Astrocyte (in vitro differentiated cells and primary cell): ENCODE measurements at regions not wholly inside any gene's neighbourhood (a gene's known extent, or its start where the extent isn't known, plus 50 kb on each side); places are given as distances from the start of the nearest gene placed in this dataset.

Experiments
- DNase-seq: peaks from one replicate; pipeline ENCODE4 v3.0.0-alpha.2; 2010; ENCODE audit warnings: low read depth
- FAIRE-seq: peaks from 2 replicates; lab custom pipeline; 2011; peaks lifted over from hg19 to GRCh38; lab: Jason Lieb, UNC
- H2AFZ ChIP-seq: 2 replicates; pipeline ENCODE4 v1.6.0; 2012; ENCODE audit warnings: low read depth, low read length, inconsistent platforms
- H3K27ac ChIP-seq: 2 replicates; pipeline ENCODE4 v1.5.1; 2011; ENCODE audit warnings: low read depth, low read length, inconsistent platforms
- H3K27me3 ChIP-seq: 2 replicates; pipeline ENCODE4 v1.6.0; 2011; ENCODE audit warnings: low read length, inconsistent platforms; ENCODE audit not compliant: insufficient read depth
- H3K36me3 ChIP-seq: 2 replicates; pipeline ENCODE4 v1.5.1; 2011; ENCODE audit warnings: low read length, inconsistent platforms; ENCODE audit not compliant: insufficient read depth
- H3K4me1 ChIP-seq: 2 replicates; pipeline ENCODE4 v1.5.1; 2011; ENCODE audit warnings: low read length, inconsistent platforms; ENCODE audit not compliant: insufficient read depth
- H3K4me2 ChIP-seq: 2 replicates; pipeline ENCODE4 v1.6.0; 2012; ENCODE audit warnings: low read length, inconsistent platforms
- H3K4me3 ChIP-seq: 2 replicates; pipeline ENCODE4 v1.5.1; 2011; ENCODE audit warnings: low read depth, mild to moderate bottlenecking, low read length, inconsistent platforms; ENCODE audit not compliant: insufficient read depth
- H3K79me2 ChIP-seq: 2 replicates; pipeline ENCODE4 v1.6.0; 2012; ENCODE audit warnings: mild to moderate bottlenecking, low read length, inconsistent platforms; ENCODE audit not compliant: insufficient read depth
- H3K9ac ChIP-seq: 2 replicates; pipeline ENCODE4 v1.6.0; 2012; ENCODE audit warnings: mild to moderate bottlenecking, low read length, inconsistent platforms
- H3K9me3 ChIP-seq: 2 replicates; pipeline ENCODE4 v1.5.1; 2012; ENCODE audit warnings: low read depth, mild to moderate bottlenecking, low read length, inconsistent platforms; ENCODE audit not compliant: insufficient read depth
- H4K20me1 ChIP-seq: 2 replicates; pipeline ENCODE4 v1.6.0; 2012; ENCODE audit warnings: low read length, inconsistent platforms; ENCODE audit not compliant: insufficient read depth
- H3K27ac Mint-ChIP-seq: one replicate; pipeline ENCODE4 v1.8.0; 2021; ENCODE audit warnings: mild to moderate bottlenecking, mixed read lengths; ENCODE audit not compliant: unreplicated experiment
- H3K27me3 Mint-ChIP-seq: one replicate; pipeline ENCODE4 v1.8.0; 2021; ENCODE audit warnings: low read depth, mixed read lengths; ENCODE audit not compliant: unreplicated experiment
- H3K36me3 Mint-ChIP-seq: one replicate; pipeline ENCODE4 v1.8.0; 2021; ENCODE audit warnings: low read depth, mixed read lengths; ENCODE audit not compliant: unreplicated experiment
- H3K4me1 Mint-ChIP-seq: one replicate; pipeline ENCODE4 v1.8.0; 2021; ENCODE audit warnings: low read depth, mixed read lengths; ENCODE audit not compliant: unreplicated experiment
- H3K4me3 Mint-ChIP-seq: one replicate; pipeline ENCODE4 v1.8.0; 2021; ENCODE audit warnings: mild to moderate bottlenecking, moderate library complexity, mixed read lengths; ENCODE audit not compliant: unreplicated experiment
- H3K9me3 Mint-ChIP-seq: one replicate; pipeline ENCODE4 v1.8.0; 2021; ENCODE audit warnings: mild to moderate bottlenecking, mixed read lengths; ENCODE audit not compliant: unreplicated experiment
- CTCF ChIP-seq: IDR thresholded peaks from 2 replicates; pipeline ENCODE4 v1.5.1; 2011; ENCODE audit warnings: low read depth, mild to moderate bottlenecking, inconsistent platforms, low read length, moderate library complexity; ENCODE audit not compliant: insufficient read depth
- EZH2 ChIP-seq: IDR thresholded peaks from 2 replicates; pipeline ENCODE4 v1.6.1; 2012; ENCODE audit warnings: mild to moderate bottlenecking, low read length, inconsistent platforms; ENCODE audit not compliant: insufficient read depth

DNA sequence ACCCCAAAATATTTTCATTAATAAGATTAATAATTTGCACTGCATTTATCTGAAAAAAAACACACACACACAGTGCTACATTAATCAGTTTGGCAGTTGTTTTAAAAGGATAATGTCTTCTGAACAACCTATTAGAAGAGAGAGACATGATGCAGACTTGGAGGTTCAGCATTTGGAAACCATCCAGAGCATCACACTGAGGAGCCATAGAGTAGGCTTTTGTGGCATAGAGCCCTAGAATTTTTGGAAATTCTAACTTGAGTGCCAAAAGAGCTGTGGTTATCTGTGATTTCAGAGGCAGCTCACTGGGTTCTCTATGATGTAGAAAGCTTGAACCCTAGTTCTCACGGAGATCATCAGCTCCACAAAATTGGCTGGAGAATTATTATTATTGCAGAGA lies 90.2 kb downstream of the RFC3 start:
- Mint-ChIP-seq H3K9me3 (no peaks in the 10 kb centered on the region), H3K36me3 (no peaks in the 10 kb centered on the region), H3K4me3 (no peak overlapping the region), H3K27ac (no peak overlapping the region), H3K4me1 (no peaks in the 10 kb centered on the region), H3K27me3 (no peaks in the 10 kb centered on the region)
- Histone ChIP-seq H3K4me3 (no peak overlapping the region), H3K79me2 (no peaks in the 10 kb centered on the region), H3K27ac (no peak overlapping the region), H3K36me3 (no peaks in the 10 kb centered on the region), H3K4me1 (no peaks in the 10 kb centered on the region), H3K9me3 (no peaks in the 10 kb centered on the region), H3K9ac (no peak overlapping the region), H2AFZ (no peak overlapping the region), H4K20me1 (no peaks in the 10 kb centered on the region), H3K27me3 (no peaks in the 10 kb centered on the region), H3K4me2 (no peak overlapping the region)
- no peak for DNase-seq
- TF ChIP-seq CTCF (no peak), EZH2 (no peak)
- no peak for FAIRE-seq

- H4K20me1 ChIP-seq: no peaks in the 10 kb centered on the region
- no peak overlapping the region for H3K27ac ChIP-seq
- H3K27me3 Mint-ChIP-seq: no peaks in the 10 kb centered on the region
- no peaks in the 10 kb centered on the region for H3K27me3 ChIP-seq
- H3K36me3 Mint-ChIP-seq: no peaks in the 10 kb centered on the region
- no peak overlapping the region for H3K4me3 Mint-ChIP-seq
- H3K27ac Mint-ChIP-seq: no peak overlapping the region
- no peaks in the 10 kb centered on the region for H3K79me2 ChIP-seq
- H3K4me2 ChIP-seq: no peak overlapping the region
- H3K36me3 ChIP-seq: no peaks in the 10 kb centered on the region
- H3K4me3 ChIP-seq: no peak overlapping the region
- H3K9ac ChIP-seq: no peak overlapping the region
- TF ChIP-seq CTCF (no peak), EZH2 (no peak)
- DNase-seq: no peak
- FAIRE-seq: no peak
- no peaks in the 10 kb centered on the region for H3K9me3 ChIP-seq
- H2AFZ ChIP-seq: no peak overlapping the region
- H3K4me1 Mint-ChIP-seq: no peaks in the 10 kb centered on the region
- no peaks in the 10 kb centered on the region for H3K9me3 Mint-ChIP-seq
- no peaks in the 10 kb centered on the region for H3K4me1 ChIP-seq
Measured at GRCh38 chr13:33910255-33910654, 92.3 kb downstream of the RFC3 start.

GRCh38 chr13:33911521-33911920 lies 93.6 kb downstream of the RFC3 start:
- Mint-ChIP-seq H3K4me3 (no peak overlapping the region), H3K4me1 (no peaks in the 10 kb centered on the region), H3K36me3 (no peaks in the 10 kb centered on the region), H3K9me3 (no peaks in the 10 kb centered on the region), H3K27ac (no peak overlapping the region), H3K27me3 (no peaks in the 10 kb centered on the region)
- no peaks in the 10 kb centered on the region for H3K9me3 ChIP-seq
- no peak overlapping the region for H3K27ac ChIP-seq
- no peak for FAIRE-seq
- no peak for TF ChIP-seq CTCF
- TF ChIP-seq EZH2: no peak
- DNase-seq: no peak
- H3K4me2 ChIP-seq: no peak overlapping the region
- no peak overlapping the region for H2AFZ ChIP-seq
- no peaks in the 10 kb centered on the region for H3K36me3 ChIP-seq
- H3K4me3 ChIP-seq: no peak overlapping the region
- no peak overlapping the region for H3K9ac ChIP-seq
- no peaks in the 10 kb centered on the region for H3K4me1 ChIP-seq
- H3K79me2 ChIP-seq: no peaks in the 10 kb centered on the region
- no peaks in the 10 kb centered on the region for H4K20me1 ChIP-seq
- no peaks in the 10 kb centered on the region for H3K27me3 ChIP-seq
